ENCODE measurements at regions not wholly inside any gene's neighbourhood (a gene's known extent, or its start where the extent isn't known, plus 50 kb on each side); places are given as distances from the start of the nearest gene placed in this dataset.
A peak's percentile ranks its signal among the peaks of the same experiment; 100 is the strongest.

DNA sequence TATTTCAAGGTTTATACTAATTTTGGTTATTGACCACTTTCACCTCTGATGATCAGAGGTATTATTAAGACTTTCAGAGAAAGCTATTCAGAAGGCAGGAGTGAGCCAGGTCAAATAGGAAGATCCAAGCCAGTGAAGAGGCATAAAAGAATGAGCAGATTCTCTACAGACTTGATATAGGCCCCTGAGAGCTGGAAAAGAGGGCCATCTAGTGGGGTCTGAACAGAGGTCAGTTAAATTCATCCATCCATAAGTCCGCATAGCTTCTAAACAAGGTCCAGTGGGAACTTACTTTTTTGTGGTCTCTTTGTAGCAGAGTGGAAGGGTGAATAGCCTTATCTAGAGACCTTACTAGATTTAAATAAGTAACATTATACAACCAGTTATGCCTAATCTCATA, 126.6 kb upstream of the UFM1 start:
- no peak for TF ChIP-seq ZFX (IDR thresholded peaks at IDR 0.05; ENCODE audit: borderline replicate concordance)
- TF ChIP-seq, protein P1, sequence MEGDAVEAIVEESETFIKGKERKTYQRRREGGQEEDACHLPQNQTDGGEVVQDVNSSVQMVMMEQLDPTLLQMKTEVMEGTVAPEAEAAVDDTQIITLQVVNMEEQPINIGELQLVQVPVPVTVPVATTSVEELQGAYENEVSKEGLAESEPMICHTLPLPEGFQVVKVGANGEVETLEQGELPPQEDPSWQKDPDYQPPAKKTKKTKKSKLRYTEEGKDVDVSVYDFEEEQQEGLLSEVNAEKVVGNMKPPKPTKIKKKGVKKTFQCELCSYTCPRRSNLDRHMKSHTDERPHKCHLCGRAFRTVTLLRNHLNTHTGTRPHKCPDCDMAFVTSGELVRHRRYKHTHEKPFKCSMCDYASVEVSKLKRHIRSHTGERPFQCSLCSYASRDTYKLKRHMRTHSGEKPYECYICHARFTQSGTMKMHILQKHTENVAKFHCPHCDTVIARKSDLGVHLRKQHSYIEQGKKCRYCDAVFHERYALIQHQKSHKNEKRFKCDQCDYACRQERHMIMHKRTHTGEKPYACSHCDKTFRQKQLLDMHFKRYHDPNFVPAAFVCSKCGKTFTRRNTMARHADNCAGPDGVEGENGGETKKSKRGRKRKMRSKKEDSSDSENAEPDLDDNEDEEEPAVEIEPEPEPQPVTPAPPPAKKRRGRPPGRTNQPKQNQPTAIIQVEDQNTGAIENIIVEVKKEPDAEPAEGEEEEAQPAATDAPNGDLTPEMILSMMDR (IDR thresholded peaks at IDR 0.05): peak; percentile 28; the same call in 1 of the 2 replicates

All from 22Rv1 (cell line).